ENCODE measurements at regions not wholly inside any gene's neighbourhood (a gene's known extent, or its start where the extent isn't known, plus 50 kb on each side); places are given as distances from the start of the nearest gene placed in this dataset.

DNA sequence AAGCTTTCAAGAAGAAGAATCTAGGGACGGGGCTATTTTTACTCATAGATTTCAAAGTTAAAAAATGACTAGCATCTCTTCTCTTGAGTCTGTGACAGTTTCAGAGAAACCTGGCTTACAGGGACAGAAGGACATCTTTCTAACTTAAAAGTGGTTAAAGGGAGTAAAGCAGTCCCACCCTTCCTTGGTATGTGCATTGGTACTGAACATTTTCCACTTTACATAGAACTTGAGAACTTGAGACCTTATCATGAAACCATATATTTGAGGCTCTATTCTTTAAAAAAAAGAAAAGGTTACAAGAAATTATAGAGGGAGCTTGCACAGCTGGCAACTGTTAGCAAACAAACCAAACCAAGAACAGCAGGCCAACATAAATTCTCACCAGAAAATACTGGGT, 73.4 kb upstream of the GAREM1 start:
- DNase-seq, result no peak

DNA sequence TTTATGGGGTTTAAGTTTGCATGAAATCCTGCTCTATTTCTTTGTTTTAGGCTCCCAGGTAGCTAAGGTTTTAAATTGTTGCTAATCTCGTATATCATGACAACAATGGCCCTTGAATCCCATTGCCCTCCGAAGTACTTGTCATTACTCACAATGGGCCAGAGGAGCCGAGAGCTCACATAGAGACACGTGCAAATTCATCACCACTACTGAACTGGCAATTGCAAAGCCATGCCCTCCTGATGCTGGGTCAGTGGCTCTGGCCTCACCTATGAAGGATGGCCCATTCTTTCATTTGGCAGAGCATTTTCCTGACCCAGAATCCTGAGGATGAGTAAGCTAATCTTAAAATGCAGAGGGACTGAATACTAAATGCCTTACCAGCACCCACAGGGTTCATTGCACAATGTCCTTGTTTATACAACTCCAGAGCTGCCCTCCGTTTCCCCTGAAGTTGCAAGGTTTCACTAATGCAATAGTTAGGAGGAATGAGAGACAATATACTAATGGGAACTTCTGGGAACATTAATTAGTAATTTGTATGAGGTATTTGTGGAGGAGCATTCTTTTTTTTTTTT, 71.6 kb upstream of the GAREM1 start:
- DNase-seq, result no peak

DNA sequence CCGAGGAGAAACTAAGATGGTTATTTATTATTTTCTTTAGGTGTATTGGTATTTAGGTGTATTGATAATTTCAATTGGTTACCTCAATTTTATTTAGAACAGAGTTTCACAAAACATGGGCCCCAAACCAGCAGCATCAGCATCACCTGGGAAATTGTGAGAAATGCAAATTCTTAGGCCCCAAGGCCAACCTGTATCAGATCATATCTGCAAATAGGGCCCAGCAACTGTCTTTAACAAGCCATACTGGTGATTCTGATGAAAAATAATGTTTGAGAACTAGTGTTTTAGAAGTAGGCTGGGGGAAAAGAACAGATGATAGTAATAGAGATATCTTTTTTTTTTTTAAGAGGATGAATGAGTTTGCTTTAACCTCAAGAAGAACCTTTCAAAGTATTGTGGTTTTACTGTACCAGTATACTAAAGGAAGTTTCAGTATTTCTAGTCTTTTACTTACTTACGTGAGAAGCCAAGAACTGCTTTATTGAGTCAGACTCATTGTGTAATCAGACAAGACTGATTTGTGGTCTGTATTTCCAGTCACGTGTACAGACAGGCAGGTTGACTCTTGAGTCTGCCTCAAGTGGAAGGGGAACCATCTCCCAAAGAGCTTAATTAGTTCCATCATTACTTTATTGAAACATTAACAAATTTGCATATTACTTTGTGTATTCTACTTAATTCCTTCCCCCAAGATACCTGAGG, 60.4 kb upstream of the GAREM1 start:
- DNase-seq, result no peak

DNA sequence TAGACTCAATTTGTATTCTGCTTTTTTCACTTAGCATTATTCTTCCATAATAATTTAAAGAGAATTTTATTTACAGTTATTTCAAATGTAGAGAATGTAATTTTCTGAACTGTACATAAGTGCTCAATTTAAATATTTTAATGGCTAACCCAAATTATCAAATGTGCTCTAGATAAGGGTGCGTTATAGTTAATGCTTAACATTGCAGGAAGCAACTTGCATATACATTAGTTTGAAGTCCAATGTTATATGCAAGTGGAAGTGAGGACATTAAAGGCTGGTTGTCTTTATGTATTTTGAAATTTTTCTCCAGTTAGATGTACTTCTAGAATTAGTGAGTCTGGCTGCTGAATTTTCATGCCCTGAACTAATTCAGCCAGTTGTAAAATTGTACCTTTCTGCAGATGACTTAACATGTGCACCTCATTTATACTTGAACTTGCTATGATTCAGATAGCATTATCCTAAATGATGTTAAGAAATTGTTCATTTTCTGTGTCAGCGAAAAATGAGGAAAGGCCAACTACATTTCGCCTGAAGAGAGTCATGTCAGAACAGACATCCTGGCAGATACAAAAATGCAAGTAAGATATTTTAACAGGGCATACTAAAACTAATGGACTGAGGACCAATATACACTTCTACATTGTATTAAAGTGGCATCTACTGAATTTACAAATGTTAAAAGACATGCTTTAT, 59.2 kb upstream of the GAREM1 start:
- DNase-seq, result no peak

DNA sequence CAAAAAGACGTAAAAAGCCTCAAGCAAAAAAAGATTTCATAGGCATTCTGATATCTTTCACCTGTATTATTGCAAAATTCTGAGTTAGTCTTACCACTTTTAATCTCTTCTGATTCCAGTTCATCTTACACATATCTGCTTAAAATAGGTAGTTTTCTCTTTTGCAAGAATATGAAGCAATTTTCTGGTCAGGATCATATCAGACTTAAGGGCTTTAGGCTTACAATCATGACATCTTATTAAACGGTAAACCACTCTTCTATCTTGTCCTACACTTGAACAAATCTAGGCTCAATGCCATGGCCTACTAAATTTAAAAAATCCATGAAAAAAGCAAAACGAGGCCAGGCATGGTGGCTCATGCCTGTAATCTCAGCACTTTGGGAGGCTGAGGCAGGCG, 50.1 kb upstream of the GAREM1 start:
- no peak for DNase-seq
